ENCODE measurements at regions not wholly inside any gene's neighbourhood (a gene's known extent, or its start where the extent isn't known, plus 50 kb on each side); places are given as distances from the start of the nearest gene placed in this dataset.

- Histone ChIP-seq H3K23me2 (ENCODE audit: low read depth, low read length) (no peaks in the 10 kb centered on the region), H3K56ac (replicated peaks; ENCODE audit: insufficient read length, low read depth, low read length) (no peak overlapping the region), H4K8ac (ENCODE audit: extremely low read depth, insufficient read depth, low read length) (no peak overlapping the region), H3K79me2 (ENCODE audit: control insufficient read depth in 1 of 2, insufficient read depth in 2 of 2, low read length in 2 of 2) (no peaks in the 10 kb centered on the region), H2BK20ac (ENCODE audit: low read length) (no peak overlapping the region), H3K27me3 (replicated peaks in 1 of 4; ENCODE audit: control insufficient read depth in 3 of 4, extremely low read depth in 1 of 4, insufficient read depth in 3 of 4, low read length in 3 of 4) (no peaks in the 10 kb centered on the region), H2BK120ac (replicated peaks; ENCODE audit: low read depth, low read length) (no peak overlapping the region), H2BK5ac (ENCODE audit: low read depth, low read length) (no peak overlapping the region), H3K36me3 (ENCODE audit: control insufficient read depth in 2 of 4, insufficient read depth in 4 of 4, low read length in 3 of 4) (no peaks in the 10 kb centered on the region), H3K9ac (replicated peaks in 1 of 4; ENCODE audit: extremely low read depth in 1 of 4, low read depth in 3 of 4, low read length in 3 of 4) (no peak overlapping the region), H3K79me1 (ENCODE audit: low read depth, low read length) (no peaks in the 10 kb centered on the region), H2BK12ac (ENCODE audit: low read depth, low read length) (no peak overlapping the region), H2BK15ac (ENCODE audit: low read length) (no peak overlapping the region), H3K23ac (ENCODE audit: insufficient read length) (no peak overlapping the region), H3K27ac (ENCODE audit: low read depth, low read length) (no peak overlapping the region), H4K91ac (replicated peaks; ENCODE audit: insufficient read length, low read length) (no peak overlapping the region), H3K9me3 (ENCODE audit: insufficient read depth in 2 of 2, low read depth in 1 of 2, low read length in 1 of 2) (no peaks in the 10 kb centered on the region), H4K20me1 (replicated peaks in 1 of 2; ENCODE audit: control insufficient read depth in 1 of 2, insufficient read depth in 2 of 2, low read length in 2 of 2) (no peaks in the 10 kb centered on the region), H3K18ac (ENCODE audit: extremely low read depth, low read length) (no peak overlapping the region), H3K4me2 (ENCODE audit: insufficient read depth in 1 of 2, low read depth in 2 of 2, low read length in 2 of 2) (no peak overlapping the region), H3K4me3 (ENCODE audit: extremely low read depth in 1 of 4, insufficient read depth in 2 of 4, low read depth in 3 of 4, low read length in 4 of 4) (no peak overlapping the region), H2AFZ (ENCODE audit: low read length) (no peak overlapping the region), H3K4me1 (replicated peaks in 1 of 4; ENCODE audit: control insufficient read depth in 3 of 4, insufficient read depth in 4 of 4, low read length in 3 of 4) (no peaks in the 10 kb centered on the region), H2AK5ac (ENCODE audit: low read depth, low read length) (no peak overlapping the region), H3K14ac (ENCODE audit: insufficient read length) (no peak overlapping the region), H3K4ac (replicated peaks; ENCODE audit: insufficient read length, low read depth, low read length) (no peak overlapping the region), H4K5ac (ENCODE audit: insufficient read length, low read depth, low read length) (no peak overlapping the region)
- DNase-seq (ENCODE audit: low read depth in 1 of 2, low spot score in 2 of 2), result no peak
- FAIRE-seq, result no peak
- TF ChIP-seq RBBP5 (IDR thresholded peaks at IDR 0.05; ENCODE audit: borderline replicate concordance, low read depth, low read length), result no peak
- TF ChIP-seq BCL11A (IDR thresholded peaks at IDR 0.05; ENCODE audit: low read depth in 2 of 2, low read length in 2 of 2), result no peak
- no peak for TF ChIP-seq BACH1 (IDR thresholded peaks at IDR 0.05; ENCODE audit: low read length)
- TF ChIP-seq POU5F1 (IDR thresholded peaks at IDR 0.05; ENCODE audit: low read depth, low read length), result no peak
- TF ChIP-seq SUZ12 (IDR thresholded peaks at IDR 0.05; ENCODE audit: low read length), result no peak
- TF ChIP-seq TAF7 (optimal IDR thresholded peaks at IDR 0.05; ENCODE audit: borderline replicate concordance, low read depth, low read length), result no peak
- no peak for TF ChIP-seq EZH2 (IDR thresholded peaks at IDR 0.05; ENCODE audit: low read depth, low read length, severe bottlenecking)
- TF ChIP-seq PHF8 (conservative IDR thresholded peaks at IDR 0.05; ENCODE audit: low read depth, low read length), result no peak
- TF ChIP-seq NRF1 (IDR thresholded peaks at IDR 0.05; ENCODE audit: low read depth, low read length), result no peak
- TF ChIP-seq, protein P1, sequence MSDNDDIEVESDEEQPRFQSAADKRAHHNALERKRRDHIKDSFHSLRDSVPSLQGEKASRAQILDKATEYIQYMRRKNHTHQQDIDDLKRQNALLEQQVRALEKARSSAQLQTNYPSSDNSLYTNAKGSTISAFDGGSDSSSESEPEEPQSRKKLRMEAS (IDR thresholded peaks at IDR 0.05), result no peak
- no peak for TF ChIP-seq CEBPB (IDR thresholded peaks at IDR 0.05; ENCODE audit: low read depth, low read length)
- TF ChIP-seq GTF2F1 (IDR thresholded peaks at IDR 0.05; ENCODE audit: borderline replicate concordance, low read depth, low read length), result no peak
- TF ChIP-seq CBX8 (IDR thresholded peaks at IDR 0.05; ENCODE audit: borderline replicate concordance, low read depth, low read length), result no peak
- TF ChIP-seq TEAD4 (IDR thresholded peaks at IDR 0.05; ENCODE audit: low read depth, low read length), result no peak
- TF ChIP-seq SP2 (IDR thresholded peaks at IDR 0.05; ENCODE audit: low read length), result no peak
- CTCF ChIA-PET (ENCODE audit: partially characterized antibody), result no interaction called here
- POLR2A ChIA-PET (ENCODE audit: partially characterized antibody), result no interaction called here
- 86% methylated on average over 2 of the region's 2 CpGs; no CpG with 5 or more reads in 1 of the 2 experiments for WGBS, 2 experiments (ENCODE audit: extremely low coverage in 1 of 2, insufficient coverage in 1 of 2, insufficient read length in 1 of 2, insufficient replicate concordance in 2 of 2, low coverage in 1 of 2, low lambda C conversion rate in 2 of 2, missing lambda C conversion rate in 1 of 2)
Observed at GRCh38 chr10:55191236-55191860, 390.3 kb upstream of the PCDH15 start.

Data from H1 (cell line).